HG03095 (cell line): ENCODE measurements at regions not wholly inside any gene's neighbourhood (a gene's known extent, or its start where the extent isn't known, plus 50 kb on each side); places are given as distances from the start of the nearest gene placed in this dataset.

Experiments
- ATAC-seq: cut with Tn5 transposase; IDR thresholded peaks from one replicate; pipeline ENCODE4 v1.9.1; 2021; ENCODE audit warnings: moderate library complexity; ENCODE audit not compliant: unreplicated experiment

- ATAC-seq = no peak
Observed at GRCh38 chr10:118501637-118502440, 93.6 kb downstream of the PRLHR start.

- ATAC-seq = no peak
Observed at GRCh38 chr10:118501171-118501570, 94.3 kb downstream of the PRLHR start.

- ATAC-seq = no peak
Observed at GRCh38 chr10:118500477-118501104, 94.9 kb downstream of the PRLHR start.

GRCh38 chr10:118499186-118499585 is 96.3 kb downstream of the PRLHR start:
- ATAC-seq = no peak

GRCh38 chr10:118498623-118499022 is 96.8 kb downstream of the PRLHR start:
- no peak for ATAC-seq

GRCh38 chr10:118497227-118497626 is 98.2 kb downstream of the PRLHR start:
- ATAC-seq = no peak

- ATAC-seq = no peak
Observed at GRCh38 chr10:118496525-118496924, 98.9 kb downstream of the PRLHR start.

- no peak for ATAC-seq
Observed at GRCh38 chr10:118495499-118495898, 99.9 kb downstream of the PRLHR start.

GRCh38 chr10:118491055-118491454 is 104.4 kb downstream of the PRLHR start:
- no peak for ATAC-seq

GRCh38 chr10:118488710-118489497 is 106.5 kb downstream of the PRLHR start:
- ATAC-seq = no peak

- ATAC-seq = no peak
Observed at GRCh38 chr10:118485641-118486040, 109.8 kb downstream of the PRLHR start.

- ATAC-seq = no peak
Observed at GRCh38 chr10:118484152-118484871, 111.1 kb downstream of the PRLHR start.

- no peak for ATAC-seq
Observed at GRCh38 chr10:118483496-118483895, 112.0 kb downstream of the PRLHR start.

GRCh38 chr10:118482393-118483331 is 112.8 kb downstream of the PRLHR start:
- no peak for ATAC-seq

GRCh38 chr10:118481871-118482270 is 113.6 kb downstream of the PRLHR start:
- ATAC-seq = no peak

- no peak for ATAC-seq
Observed at GRCh38 chr10:118475214-118475613, 120.2 kb downstream of the PRLHR start.

GRCh38 chr10:118474111-118474510 is 121.3 kb downstream of the PRLHR start:
- ATAC-seq = no peak

- no peak for ATAC-seq
Observed at GRCh38 chr10:118473305-118473960, 122.0 kb downstream of the PRLHR start.
